HFFc6 (cell line): ENCODE measurements at regions not wholly inside any gene's neighbourhood (a gene's known extent, or its start where the extent isn't known, plus 50 kb on each side); places are given as distances from the start of the nearest gene placed in this dataset.
A peak's percentile ranks its signal among the peaks of the same experiment; 100 is the strongest.
"Not testable (repeated sequence)": the region's sequence is repeated elsewhere in the genome, so short reads cannot be mapped to it uniquely, and the experiment has no call there.

Source experiments
- DNase-seq: peaks from one replicate; pipeline ENCODE4 v3.0.0-alpha.2; 2018
- H3K27ac Mint-ChIP-seq: 2 replicates; pipeline ENCODE4 v1.8.0; 2020; ENCODE audit warnings: mild to moderate bottlenecking, mixed read lengths
- H3K27me3 Mint-ChIP-seq: 2 replicates; pipeline ENCODE4 v1.8.0; 2021; ENCODE audit warnings: mild to moderate bottlenecking, moderate library complexity, mixed read lengths; ENCODE audit not compliant: insufficient read depth
- H3K36me3 Mint-ChIP-seq: 2 replicates; pipeline ENCODE4 v1.8.0; 2021; ENCODE audit warnings: low read depth, mixed read lengths
- H3K4me1 Mint-ChIP-seq: 2 replicates; pipeline ENCODE4 v1.8.0; 2020; ENCODE audit warnings: low read depth, mixed read lengths
- H3K4me3 Mint-ChIP-seq: 2 replicates; pipeline ENCODE4 v1.8.0; 2020; ENCODE audit warnings: mild to moderate bottlenecking, moderate library complexity, mixed read lengths
- H3K9me3 Mint-ChIP-seq: 2 replicates; pipeline ENCODE4 v1.8.0; 2020; ENCODE audit warnings: mild to moderate bottlenecking, mixed read lengths
- TF ChIP-seq, protein P1 (sequence below): fragments of 200-600 bp; sonication (generic); IDR thresholded peaks from 2 replicates; pipeline ENCODE4 v1.5.0; 2021; ENCODE audit warnings: antibody characterized with exemption, mild to moderate bottlenecking

GRCh38 chr5:163861670-163862069 lies 356.3 kb downstream of the MAT2B start:
- TF ChIP-seq, protein P1, sequence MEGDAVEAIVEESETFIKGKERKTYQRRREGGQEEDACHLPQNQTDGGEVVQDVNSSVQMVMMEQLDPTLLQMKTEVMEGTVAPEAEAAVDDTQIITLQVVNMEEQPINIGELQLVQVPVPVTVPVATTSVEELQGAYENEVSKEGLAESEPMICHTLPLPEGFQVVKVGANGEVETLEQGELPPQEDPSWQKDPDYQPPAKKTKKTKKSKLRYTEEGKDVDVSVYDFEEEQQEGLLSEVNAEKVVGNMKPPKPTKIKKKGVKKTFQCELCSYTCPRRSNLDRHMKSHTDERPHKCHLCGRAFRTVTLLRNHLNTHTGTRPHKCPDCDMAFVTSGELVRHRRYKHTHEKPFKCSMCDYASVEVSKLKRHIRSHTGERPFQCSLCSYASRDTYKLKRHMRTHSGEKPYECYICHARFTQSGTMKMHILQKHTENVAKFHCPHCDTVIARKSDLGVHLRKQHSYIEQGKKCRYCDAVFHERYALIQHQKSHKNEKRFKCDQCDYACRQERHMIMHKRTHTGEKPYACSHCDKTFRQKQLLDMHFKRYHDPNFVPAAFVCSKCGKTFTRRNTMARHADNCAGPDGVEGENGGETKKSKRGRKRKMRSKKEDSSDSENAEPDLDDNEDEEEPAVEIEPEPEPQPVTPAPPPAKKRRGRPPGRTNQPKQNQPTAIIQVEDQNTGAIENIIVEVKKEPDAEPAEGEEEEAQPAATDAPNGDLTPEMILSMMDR, result no peak
- no peaks in the 10 kb centered on the region for H3K27me3 Mint-ChIP-seq

DNA sequence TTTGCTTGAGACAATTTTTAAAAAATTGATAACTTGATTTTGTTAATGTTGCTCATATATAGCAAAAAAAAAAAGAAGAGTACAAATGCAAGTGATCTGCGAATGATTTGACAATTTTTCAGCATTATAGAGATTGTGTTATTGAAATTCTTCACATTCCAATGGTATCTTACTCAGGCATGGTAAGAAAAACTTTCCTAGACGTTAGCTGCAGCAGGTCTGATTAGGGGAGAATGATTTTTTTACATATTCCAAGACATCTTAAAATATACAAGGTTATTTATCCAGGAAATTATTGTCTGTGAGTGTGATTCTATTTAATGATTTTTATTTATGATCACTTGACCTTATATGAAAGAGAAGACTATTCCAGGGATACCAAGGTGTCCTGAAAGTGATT lies 361.9 kb downstream of the MAT2B start:
- DNase-seq, result no peak
- Mint-ChIP-seq H3K9me3 (no peaks in the 10 kb centered on the region), H3K27me3 (no peaks in the 10 kb centered on the region), H3K36me3 (no peaks in the 10 kb centered on the region), H3K4me1 (peaks cover 72% of the 10 kb centered on the region), H3K4me3 (peak overlapping the region; percentile 68; the same call in 1 of the 2 replicates), H3K27ac (peak overlapping the region; percentile 79)
- TF ChIP-seq, protein P1, result no peak

More at GRCh38 chr5:163861670-163862069, 356.3 kb downstream of the MAT2B start:
- Mint-ChIP-seq H3K27ac (no peak overlapping the region; the same call in 1 of the 2 replicates), H3K4me1 (peaks cover 43% of the 10 kb centered on the region), H3K9me3 (peaks cover 27% of the 10 kb centered on the region), H3K36me3 (peaks cover 25% of the 10 kb centered on the region), H3K4me3 (no peak overlapping the region)
- DNase-seq, result no peak

DNA sequence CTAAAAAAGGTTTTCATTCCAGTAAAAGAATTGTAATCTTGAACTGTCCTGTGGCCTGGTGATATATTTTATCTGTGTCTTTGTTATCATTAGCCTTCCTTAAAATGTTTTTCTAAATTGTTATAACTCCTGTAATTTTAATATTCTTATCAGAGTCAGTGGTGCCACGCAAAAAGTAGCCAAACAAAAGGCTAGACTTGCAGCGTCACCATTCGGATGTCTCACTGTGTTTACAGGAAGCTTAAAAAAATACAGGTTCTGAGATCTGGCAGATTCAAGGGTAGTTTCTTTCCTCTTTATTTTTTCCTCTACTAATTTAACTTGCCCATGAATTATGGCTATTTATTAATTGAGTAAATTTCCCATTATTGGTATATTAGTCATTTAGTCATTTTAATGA lies 362.3 kb downstream of the MAT2B start:
- TF ChIP-seq, protein P1, result no peak
- Mint-ChIP-seq H3K27ac (peak overlapping the region; percentile 79), H3K27me3 (no peaks in the 10 kb centered on the region), H3K9me3 (no peaks in the 10 kb centered on the region), H3K4me1 (peaks cover 67% of the 10 kb centered on the region), H3K4me3 (peak overlapping the region; percentile 68; the same call in 1 of the 2 replicates), H3K36me3 (no peaks in the 10 kb centered on the region)
- no peak for DNase-seq

- TF ChIP-seq, protein P1, result no peak
- peak overlapping the region; percentile 2; the same call in 1 of the 2 replicates for H3K27ac Mint-ChIP-seq
These were observed 364.2 kb downstream of the MAT2B start for GRCh38 chr5:163869581-163869980.

GRCh38 chr5:163870441-163870840 lies 365.0 kb downstream of the MAT2B start:
- no peaks in the 10 kb centered on the region for H3K9me3 Mint-ChIP-seq
- no peak overlapping the region for H3K27ac Mint-ChIP-seq
- no peaks in the 10 kb centered on the region for H3K27me3 Mint-ChIP-seq
- DNase-seq, result no peak
- no peak overlapping the region for H3K4me3 Mint-ChIP-seq
- H3K36me3 Mint-ChIP-seq, result no peaks in the 10 kb centered on the region
- TF ChIP-seq, protein P1, result no peak
- peaks cover 63% of the 10 kb centered on the region for H3K4me1 Mint-ChIP-seq

More at GRCh38 chr5:163869581-163869980, 364.2 kb downstream of the MAT2B start:
- Mint-ChIP-seq H3K9me3 (no peaks in the 10 kb centered on the region), H3K4me3 (peak overlapping the region; percentile 12; the same call in 1 of the 2 replicates), H3K27me3 (no peaks in the 10 kb centered on the region), H3K36me3 (no peaks in the 10 kb centered on the region), H3K4me1 (peaks cover 68% of the 10 kb centered on the region)
- DNase-seq, result no peak

DNA sequence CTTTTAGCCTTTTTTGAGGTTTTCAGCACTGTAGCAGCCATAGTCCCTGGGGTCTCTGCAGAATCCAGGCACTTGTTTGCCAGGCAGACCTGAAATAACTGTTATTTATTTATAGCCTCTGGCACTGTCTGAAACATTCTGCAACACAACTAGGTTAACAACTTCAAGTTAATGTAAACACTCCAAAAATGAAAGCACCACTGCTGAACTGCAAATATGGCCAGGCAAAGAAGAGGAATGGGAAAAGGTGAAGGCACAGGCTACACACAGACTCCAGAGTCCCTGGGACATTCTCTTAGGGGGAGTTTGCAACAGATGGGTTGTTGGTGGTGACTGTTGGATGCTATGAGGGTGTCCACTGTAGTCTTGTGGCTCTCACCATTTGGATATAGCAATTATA lies 369.0 kb downstream of the MAT2B start:
- Mint-ChIP-seq H3K9me3 (no peaks in the 10 kb centered on the region), H3K4me1 (peaks cover 26% of the 10 kb centered on the region; the same call in 1 of the 2 replicates), H3K4me3 (no peak overlapping the region), H3K36me3 (no peaks in the 10 kb centered on the region), H3K27ac (no peak overlapping the region), H3K27me3 (no peaks in the 10 kb centered on the region)
- no peak for DNase-seq
- TF ChIP-seq, protein P1, result no peak

DNA sequence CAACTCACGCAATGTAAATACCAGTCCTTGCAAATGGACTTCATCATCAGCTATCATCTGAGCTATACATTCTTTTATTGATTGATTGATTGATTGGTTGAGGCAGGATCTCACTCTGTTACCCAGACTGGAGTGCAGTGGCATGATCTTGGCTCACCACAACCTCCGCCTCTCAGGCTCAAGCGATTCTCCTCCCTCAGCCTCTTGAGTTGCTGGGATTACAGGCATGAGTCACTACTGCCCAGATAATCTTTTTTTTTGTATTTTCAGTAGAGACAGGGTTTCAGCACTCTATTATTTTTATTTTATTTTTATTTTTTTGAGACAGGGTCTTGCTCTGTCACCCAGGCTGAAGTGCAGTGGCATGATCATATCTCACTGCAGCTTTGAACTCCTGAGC lies 369.5 kb downstream of the MAT2B start:
- not testable (repeated sequence) for DNase-seq

More for the DNA sequence above, 369.5 kb downstream of the MAT2B start:
- not testable (repeated sequence) for H3K4me3 Mint-ChIP-seq, H3K27ac Mint-ChIP-seq, H3K27me3 Mint-ChIP-seq, H3K36me3 Mint-ChIP-seq, H3K9me3 Mint-ChIP-seq
- peaks cover 25% of the 10 kb centered on the region for H3K4me1 Mint-ChIP-seq
